SKM-1 (cell line): ENCODE measurements at regions not wholly inside any gene's neighbourhood (a gene's known extent, or its start where the extent isn't known, plus 50 kb on each side); places are given as distances from the start of the nearest gene placed in this dataset.

Experiments used
- DNase-seq: peaks from one replicate; lab custom pipeline; 2025; ENCODE audit not compliant: unreplicated experiment; lab: John Stamatoyannopoulos, UW

DNA sequence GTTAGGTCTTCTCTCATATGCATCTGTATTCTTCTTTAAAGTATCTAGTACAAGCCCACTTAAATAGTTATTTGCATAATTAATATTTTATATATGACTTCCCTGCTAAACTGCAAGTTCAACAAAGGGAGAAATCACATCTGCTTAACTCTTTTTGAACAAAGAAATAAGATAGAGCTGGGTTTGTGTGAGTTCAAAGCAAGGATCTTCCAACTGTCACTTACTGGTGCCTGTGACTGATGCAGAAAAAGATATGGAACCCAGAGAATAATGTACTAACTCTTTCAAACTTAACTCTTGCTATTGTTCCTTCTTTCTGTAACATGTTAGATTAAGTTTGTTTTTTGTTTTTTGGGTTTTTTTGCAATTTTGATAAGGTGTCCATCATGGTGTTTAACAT, 71.3 kb upstream of the SP4 start:
- DNase-seq: no peak

DNA sequence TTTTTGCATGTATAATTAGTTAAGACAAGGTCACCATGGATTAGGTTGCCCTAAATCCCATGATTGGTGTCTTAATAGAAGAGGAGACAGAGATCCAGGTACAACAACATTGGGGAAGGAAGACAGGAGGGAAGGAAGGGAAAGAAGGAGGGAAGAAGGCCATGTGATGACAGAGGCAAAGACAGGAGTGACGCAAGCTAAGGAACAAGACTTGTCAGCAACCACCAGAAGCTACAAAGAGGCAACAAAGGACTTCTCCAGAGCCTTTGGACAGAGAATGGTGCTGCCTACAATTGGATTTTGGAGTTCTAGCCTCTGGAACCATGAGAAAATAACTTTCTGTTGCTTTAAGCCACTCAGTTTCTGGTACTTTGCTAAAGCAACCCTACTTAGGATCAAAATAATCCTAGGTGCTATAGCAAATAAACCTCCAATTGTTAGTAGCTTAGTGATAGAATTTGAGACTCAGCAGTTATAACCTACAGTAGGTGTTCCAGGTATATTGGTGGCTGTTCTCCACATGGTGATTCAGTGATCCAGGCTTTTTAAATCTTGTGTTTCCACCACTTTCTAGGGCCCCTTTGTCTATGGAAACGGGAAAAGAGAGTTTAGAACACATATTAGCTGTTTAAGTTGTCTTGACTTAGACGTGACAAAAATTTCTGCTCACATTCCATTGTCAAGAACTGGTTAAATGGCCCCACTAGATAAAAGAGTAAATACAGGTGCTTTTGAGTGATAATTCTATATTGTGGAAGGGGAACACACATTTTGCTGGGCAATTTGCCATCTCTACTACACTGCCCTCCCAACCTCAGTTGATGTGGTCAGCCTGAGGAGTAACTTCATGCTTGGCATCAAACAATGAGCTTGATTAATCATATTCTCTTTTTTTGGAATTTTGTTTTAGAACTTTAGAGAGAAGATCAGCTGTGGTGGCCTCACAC, 70.5 kb upstream of the SP4 start:
- peak; percentile 25 for DNase-seq

DNA sequence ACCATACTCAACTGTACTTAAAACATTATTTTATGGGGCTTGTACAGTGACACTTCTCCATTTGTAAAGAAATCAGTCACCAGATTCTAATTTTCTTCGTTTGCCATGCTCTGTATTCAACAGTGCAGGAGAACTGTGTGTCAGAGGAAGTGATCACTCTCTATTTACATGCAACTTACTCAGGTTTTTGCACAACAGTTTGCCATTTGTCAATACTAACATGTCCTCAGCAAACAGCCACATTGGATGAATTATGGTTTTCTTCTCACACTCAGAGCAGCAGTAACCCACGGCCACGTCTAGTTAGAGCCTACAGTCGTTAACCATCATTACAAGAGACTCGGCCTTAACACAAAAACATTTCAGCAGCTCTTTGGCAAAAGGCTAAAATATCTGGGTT, 69.2 kb upstream of the SP4 start:
- DNase-seq: peak; percentile 14

DNA sequence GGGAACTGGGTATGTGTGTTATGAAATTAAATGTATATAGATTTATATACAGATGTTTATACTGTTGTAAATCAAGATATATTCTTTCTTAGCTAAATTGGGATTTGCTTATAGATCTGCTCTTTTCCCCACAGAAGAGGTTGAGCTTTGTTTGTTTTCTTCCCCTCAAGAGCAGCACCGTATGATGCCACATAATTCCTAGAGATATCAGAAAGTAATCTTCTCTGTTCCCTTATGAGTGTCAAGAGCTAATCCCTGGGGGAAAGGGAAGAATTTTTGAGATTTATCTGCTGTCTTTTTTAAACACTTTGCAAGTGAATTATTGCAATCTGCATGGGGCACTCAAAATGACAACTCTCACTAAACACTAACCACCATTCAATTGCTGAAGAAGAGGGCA, 68.7 kb upstream of the SP4 start:
- no peak for DNase-seq

DNA sequence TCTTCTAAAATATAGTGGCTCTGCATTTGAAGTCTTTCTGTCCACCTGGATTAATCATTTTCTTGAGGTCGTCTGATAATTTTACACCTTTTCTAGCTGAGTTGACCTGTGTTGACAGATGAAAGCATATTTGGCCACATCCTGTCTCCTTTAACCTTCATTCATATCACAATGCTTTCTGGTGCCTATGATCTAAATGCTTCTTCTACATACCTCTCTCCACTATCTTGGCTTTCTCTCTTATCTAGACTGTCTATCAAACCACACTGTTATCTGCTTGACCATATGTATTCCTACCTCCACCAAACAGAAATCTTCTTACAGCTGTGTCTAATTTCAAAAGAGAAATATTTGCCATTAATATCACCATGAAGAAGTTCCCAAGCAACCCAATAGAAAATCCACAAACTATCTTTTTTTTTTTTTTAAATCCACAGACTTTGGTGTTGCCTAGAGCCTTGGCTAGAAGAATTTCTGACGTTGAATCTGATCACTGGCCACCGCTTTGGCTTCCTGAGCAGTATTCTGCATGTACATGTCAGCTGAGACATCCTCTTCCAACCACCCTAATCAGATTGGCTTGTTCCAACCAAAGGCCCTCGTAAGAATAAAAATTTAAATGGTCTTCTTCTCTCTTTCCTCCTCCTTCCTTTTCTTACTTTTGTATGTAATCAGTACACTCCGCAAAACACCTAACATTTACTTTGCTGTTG, 66.3 kb upstream of the SP4 start:
- DNase-seq: no peak

DNA sequence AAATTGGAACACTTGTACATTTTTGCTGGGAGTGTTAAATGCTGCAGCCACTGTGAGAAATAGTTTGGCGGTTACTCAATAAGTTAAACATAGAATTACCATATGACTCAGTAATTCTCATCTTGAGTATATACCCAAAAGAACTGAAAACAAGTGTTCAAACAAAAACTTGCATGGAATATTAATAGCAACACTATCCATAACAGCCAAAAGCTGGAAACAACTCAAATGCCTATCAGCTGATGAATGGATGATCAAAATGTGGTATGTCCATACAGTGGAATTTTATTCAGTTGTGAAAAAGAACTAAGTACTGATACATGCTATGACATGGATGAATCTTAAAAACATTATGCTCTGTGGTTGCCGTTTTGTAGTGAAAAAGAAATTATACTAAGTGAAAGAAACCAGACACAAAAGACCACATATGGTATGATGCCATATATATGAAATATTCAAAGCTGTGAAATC, 63.0 kb upstream of the SP4 start:
- DNase-seq: no peak

DNA sequence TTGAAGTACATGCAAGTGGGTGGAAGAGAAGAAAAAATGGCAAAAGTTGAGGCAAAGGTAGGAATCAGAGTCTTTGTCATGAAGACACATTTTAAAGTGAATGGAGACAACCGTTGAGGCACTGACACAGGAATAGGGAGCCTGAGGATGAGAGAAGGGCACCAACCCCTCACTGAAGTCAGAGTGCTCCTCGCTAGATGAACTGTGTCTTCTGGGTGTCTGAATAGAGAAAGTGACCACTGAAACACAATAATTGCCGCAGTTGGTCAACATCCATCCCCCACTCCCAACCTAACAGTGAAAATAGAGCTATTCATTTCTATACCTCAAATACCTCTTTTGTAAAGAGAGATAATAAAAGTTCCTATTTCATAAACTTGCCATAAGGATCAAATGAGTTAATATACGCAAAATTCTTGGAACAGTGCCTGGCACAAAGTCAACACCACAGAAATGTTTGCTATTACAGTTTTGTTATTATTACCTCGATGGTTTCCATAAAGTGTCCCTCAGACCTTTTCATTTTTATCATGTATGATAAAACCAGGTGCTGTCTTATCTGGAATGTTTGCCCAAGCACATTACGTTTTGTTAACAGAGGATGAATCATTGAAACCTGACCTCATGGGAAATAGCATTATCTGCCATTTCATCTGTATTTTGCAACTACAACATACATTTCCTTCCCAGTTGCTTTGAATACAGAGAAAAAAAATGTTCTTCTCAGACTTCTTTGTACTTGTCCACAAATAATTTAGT, 61.8 kb upstream of the SP4 start:
- DNase-seq: no peak

DNA sequence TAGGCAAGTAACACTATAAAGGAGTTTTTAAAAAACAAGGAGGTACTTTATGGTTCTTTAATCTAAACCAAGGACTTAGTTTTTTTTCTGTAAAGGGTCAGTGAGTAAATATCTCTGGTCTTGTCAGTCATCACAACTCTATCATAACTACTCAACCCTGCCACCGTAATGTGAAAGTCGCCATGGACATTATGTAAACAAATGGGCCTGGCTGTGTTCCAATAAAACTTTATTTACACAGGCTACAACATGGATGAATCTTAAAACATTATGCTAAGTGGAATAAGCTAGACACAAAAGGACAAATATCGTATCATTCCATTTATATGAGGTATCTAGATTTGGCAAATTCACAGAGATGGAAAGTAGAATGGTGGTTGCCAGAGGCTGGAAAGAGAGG, 60.8 kb upstream of the SP4 start:
- no peak for DNase-seq

DNA sequence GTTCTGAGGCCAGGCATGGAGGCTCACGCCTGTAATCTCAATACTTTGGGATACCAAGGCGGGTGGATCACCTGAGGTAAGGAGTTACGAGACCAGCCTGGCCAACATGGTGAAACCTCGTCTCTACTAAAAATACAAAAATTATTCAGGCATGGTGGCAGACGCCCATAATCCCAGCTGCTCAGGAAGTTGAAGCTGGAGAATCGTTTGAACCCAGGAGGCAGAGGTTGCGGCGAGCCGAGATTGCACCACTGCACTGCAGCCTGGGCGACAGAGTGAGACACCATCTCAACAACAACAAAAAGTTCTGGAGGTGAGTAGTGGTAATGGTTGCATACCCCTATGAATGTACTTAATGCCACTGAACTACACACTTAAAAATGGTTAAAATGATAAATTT, 60.3 kb upstream of the SP4 start:
- no peak for DNase-seq

DNA sequence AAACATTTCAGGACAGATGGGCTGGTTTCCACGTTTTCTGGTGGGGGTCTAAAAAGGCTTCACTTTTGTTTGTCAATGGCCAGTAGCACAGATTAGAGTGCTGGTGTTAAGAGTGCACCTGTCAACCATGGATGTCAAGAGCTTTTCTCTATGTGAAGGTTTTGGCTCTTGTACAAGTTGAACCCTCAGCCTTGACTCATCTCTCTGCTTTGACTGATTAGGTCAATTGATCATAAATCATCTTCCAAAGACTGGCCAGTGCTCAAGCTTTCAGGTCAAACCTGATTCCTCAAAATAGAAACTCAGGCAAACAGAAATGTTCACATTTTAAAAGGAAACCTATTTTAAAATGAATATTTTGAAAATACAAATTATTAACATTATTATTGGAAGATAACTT, 59.6 kb upstream of the SP4 start:
- no peak for DNase-seq

DNA sequence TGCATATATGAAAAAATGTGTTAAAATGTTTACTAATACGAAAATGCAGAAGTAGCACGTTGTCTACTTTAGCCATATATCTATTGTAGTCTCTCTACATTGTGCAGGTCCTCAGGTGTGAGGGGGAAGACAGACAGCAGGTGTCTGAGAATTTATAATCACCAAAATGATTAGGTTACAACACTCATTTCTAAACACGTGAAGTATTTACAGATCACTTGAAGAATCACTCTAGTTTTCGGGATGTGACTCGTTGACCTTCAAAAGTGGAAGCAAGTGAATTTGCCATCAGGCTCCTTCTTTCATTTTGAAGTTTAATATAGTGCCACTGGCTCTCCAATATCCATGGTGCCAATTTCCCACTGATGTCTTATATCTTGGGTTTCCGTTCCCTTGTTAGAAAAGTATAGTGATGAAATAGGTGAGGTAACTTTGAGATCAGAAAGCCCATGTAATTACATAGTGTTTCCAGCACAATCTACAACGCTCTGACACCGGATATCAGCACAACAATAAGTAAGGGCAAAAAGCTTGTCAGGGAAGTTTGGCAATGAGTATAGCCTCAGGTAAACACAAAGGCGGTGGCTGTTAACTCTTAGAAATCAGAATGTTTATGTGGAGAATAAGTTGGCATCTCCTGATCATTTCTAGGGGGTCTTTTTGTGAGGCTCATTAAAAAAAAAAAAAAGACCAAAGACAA, 57.5 kb upstream of the SP4 start:
- DNase-seq: no peak

DNA sequence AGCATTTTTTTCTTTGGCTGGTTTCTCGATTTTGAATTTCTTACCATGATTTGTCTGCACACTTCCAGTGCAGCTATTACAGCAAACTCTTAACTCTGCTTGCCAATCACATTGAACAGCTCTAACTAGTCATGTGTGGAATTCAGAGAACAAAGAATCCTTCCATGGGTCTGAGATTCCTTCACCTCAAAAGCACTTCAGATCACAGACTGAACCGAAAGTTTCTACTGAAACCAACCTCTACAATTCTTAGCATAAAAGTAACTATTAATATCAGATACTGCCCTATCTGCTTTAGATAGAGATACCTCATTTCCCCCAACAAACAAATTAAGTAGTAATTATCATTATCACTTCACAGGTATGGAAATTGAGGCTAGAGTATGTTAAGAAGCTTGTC, 56.5 kb upstream of the SP4 start:
- DNase-seq: no peak

DNA sequence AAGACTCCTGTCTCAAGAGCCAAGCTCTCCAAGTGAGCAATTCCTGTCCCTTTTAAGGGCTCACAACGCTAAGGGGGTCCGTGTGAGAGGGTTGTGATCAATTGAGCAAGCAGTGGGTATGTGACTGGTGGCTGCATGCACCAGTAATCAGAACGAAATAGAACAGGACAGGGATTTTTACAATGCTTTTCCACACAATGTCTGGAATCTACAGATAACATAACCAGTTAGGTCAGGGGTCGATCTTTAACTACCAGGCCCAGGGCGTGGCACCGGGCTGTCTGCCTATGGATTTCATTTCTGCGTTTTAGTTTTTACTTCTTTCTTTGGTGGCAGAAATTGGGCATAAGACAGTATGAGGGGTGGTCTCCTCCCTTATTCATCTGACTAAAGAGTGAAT, 54.9 kb upstream of the SP4 start:
- DNase-seq: no peak

DNA sequence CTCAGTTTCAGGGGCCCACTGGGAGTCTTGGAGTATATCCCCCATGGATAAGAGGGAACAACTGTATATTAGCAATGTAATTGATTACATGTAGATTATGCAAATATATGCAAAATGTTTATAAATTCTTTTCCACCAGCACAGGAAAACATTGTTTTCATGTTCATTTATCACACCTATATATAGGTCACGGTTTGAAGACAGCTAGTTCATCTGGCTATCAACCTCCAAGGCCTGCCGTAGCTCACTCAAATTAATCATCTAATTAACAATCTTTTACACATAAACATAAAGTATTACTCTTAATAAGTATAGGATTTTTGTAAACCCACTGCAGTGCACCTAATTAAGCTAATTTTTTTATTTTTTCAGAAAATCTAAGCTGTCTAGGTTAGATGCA, 53.7 kb upstream of the SP4 start:
- no peak for DNase-seq

DNA sequence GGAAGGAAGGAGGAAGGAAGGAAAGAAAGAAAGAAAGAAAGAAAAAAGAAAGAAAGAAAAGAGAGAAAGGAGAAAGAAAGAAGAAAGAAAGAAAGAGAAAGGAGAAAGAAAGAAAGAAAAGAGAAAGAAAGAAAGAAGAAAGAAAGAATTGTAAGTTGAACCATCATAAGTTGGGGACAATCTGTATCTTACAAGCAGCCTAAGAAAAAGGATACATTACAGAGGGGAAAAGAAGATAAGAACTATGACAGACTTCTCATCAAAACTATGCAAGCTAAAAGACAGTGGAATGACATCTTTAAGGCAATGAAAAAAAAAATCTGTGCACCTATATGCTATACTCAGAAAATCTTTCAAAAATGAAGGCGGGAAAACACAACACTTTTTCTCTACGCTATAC, 50.3 kb upstream of the SP4 start:
- DNase-seq: no peak
